B cell (primary cell): ENCODE measurements at regions not wholly inside any gene's neighbourhood (a gene's known extent, or its start where the extent isn't known, plus 50 kb on each side); places are given as distances from the start of the nearest gene placed in this dataset.

Source experiments
- ATAC-seq: fragments of 200-7000 bp; cut with Tn5 transposase; one replicate; pipeline ENCODE4 v1.10.0; 2021; ENCODE audit warnings: low read depth, mild to moderate bottlenecking, moderate number of reproducible peaks, moderate library complexity
- CTCF ChIA-PET: fragments of 350-600 bp; sonication (Branson Sonifier 250); formaldehyde crosslinking; loops from one replicate; lab custom pipeline; 2021; ENCODE audit warnings: antibody characterized with exemption, inconsistent platforms; lab: Charles Lee
- POLR2A ChIA-PET: fragments of 350-600 bp; sonication (Branson Sonifier 250); formaldehyde crosslinking; loops from one replicate; lab custom pipeline; 2021; ENCODE audit warnings: antibody characterized with exemption; lab: Charles Lee
- DNase-seq: peaks from one replicate; pipeline ENCODE4 v3.0.0; 2013
- H2AFZ ChIP-seq: 2 replicates; pipeline ENCODE4 v1.6.1; 2012; ENCODE audit warnings: mild to moderate bottlenecking, low read depth, low read length; ENCODE audit not compliant: insufficient read depth, poor library complexity, severe bottlenecking
- H3K27ac ChIP-seq, 2 donors: 1 replicate in 1 of 2; 2 replicates in 1 of 2; pipeline ENCODE4 v1.5.1; 2012 to 2013; ENCODE audit warnings: low read length in 2 of 2, mild to moderate bottlenecking in 2 of 2, moderate library complexity in 1 of 2
- H3K27me3 ChIP-seq, 4 experiments: fragments of 200-600 bp in 1 of 4; sonication (generic) in 1 of 4; replicated peaks in 1 of 4; 1 replicate in 2 of 4; 2 replicates in 2 of 4; pipeline versions ENCODE4 v1.6.1 to v1.7.0; 2013 to 2016; ENCODE audit warnings: low read length in 3 of 4, mild to moderate bottlenecking in 2 of 4, mixed read lengths in 1 of 4, moderate library complexity in 1 of 4; ENCODE audit not compliant: insufficient read depth in 4 of 4, control insufficient read depth in 3 of 4; ENCODE audit errors: control extremely low read depth in 1 of 4
- H3K36me3 ChIP-seq, 2 experiments: replicated peaks in 1 of 2; 1 replicate in 1 of 2; 2 replicates in 1 of 2; pipeline versions ENCODE4 v1.6.1 to v1.7.1; 2013; ENCODE audit warnings: low read length in 1 of 2; ENCODE audit not compliant: insufficient read depth in 2 of 2, control insufficient read depth in 1 of 2; ENCODE audit errors: control extremely low read depth in 1 of 2, extremely low read depth in 1 of 2
- H3K4me1 ChIP-seq, 2 donors: fragments of 200-600 bp in 1 of 2; sonication (generic) in 1 of 2; 1 replicate in 1 of 2; 2 replicates in 1 of 2; pipeline versions ENCODE4 v1.5.1 to v1.6.1; 2013 to 2017; ENCODE audit warnings: low read length in 2 of 2; ENCODE audit not compliant: control insufficient read depth in 2 of 2, insufficient read depth in 2 of 2
- H3K4me2 ChIP-seq: replicated peaks from 2 replicates; pipeline ENCODE3; 2012; ENCODE audit warnings: mild to moderate bottlenecking, low read depth, low read length; ENCODE audit not compliant: poor library complexity, severe bottlenecking
- H3K4me3 ChIP-seq, 5 experiments: fragments of 200-600 bp in 1 of 5; sonication (generic) in 1 of 5; 1 replicate in 3 of 5; 2 replicates in 2 of 5; pipeline versions ENCODE4 v1.5.1 to v1.7.0; 2011 to 2016; ENCODE audit warnings: low read length in 4 of 5, mild to moderate bottlenecking in 4 of 5, low read depth in 2 of 5, control low read depth in 1 of 5, moderate library complexity in 1 of 5; ENCODE audit not compliant: insufficient read depth in 1 of 5; ENCODE audit errors: control extremely low read depth in 1 of 5, extremely low read depth in 1 of 5
- H3K79me2 ChIP-seq: fragments of 200-600 bp; sonication (generic); one replicate; pipeline ENCODE4 v1.6.0; 2016; ENCODE audit warnings: low read length; ENCODE audit not compliant: control insufficient read depth, insufficient read depth
- H3K9ac ChIP-seq: fragments of 200-600 bp; sonication (generic); 2 replicates; pipeline ENCODE4 v1.6.1; 2017; ENCODE audit warnings: mild to moderate bottlenecking, low read length, moderate library complexity
- H3K9me3 ChIP-seq, 3 donors: one replicate each; pipeline versions ENCODE4 v1.6.1 to v1.7.1; 2013; ENCODE audit warnings: low read length in 2 of 3; ENCODE audit not compliant: control insufficient read depth in 2 of 3, insufficient read depth in 1 of 3; ENCODE audit errors: control extremely low read depth in 1 of 3
- H4K20me1 ChIP-seq: 2 replicates; pipeline ENCODE4 v1.6.0; 2012; ENCODE audit warnings: mild to moderate bottlenecking, low read length; ENCODE audit not compliant: insufficient read depth, control insufficient read depth, poor library complexity, severe bottlenecking
- H3K27ac Mint-ChIP-seq: one replicate; pipeline ENCODE4 v1.8.0; 2021; ENCODE audit warnings: mixed read lengths
- H3K27me3 Mint-ChIP-seq: one replicate; pipeline ENCODE4 v1.8.0; 2021; ENCODE audit warnings: mixed read lengths
- H3K4me1 Mint-ChIP-seq: one replicate; pipeline ENCODE4 v1.8.0; 2021; ENCODE audit warnings: mixed read lengths
- H3K4me3 Mint-ChIP-seq: one replicate; pipeline ENCODE4 v1.8.0; 2021; ENCODE audit warnings: mixed read lengths
- H3K9me3 Mint-ChIP-seq: one replicate; pipeline ENCODE4 v1.8.0; 2022; ENCODE audit warnings: mixed read lengths; ENCODE audit not compliant: insufficient read depth
- CTCF ChIP-seq: fragments of 200-600 bp; IDR thresholded peaks from one replicate; pipeline ENCODE4 v1.8.0; 2022; ENCODE audit warnings: antibody characterized with exemption, mild to moderate bottlenecking
- EZH2 ChIP-seq: IDR thresholded peaks from 2 replicates; pipeline ENCODE4 v1.6.1; 2012; ENCODE audit warnings: borderline replicate concordance, low read depth, mild to moderate bottlenecking, moderate library complexity, low read length; ENCODE audit not compliant: insufficient read depth, poor library complexity, severe bottlenecking
- WGBS: methylation state at CpG from one replicate; pipeline ENCODE4 v1.1.5; 2013; ENCODE audit warnings: missing lambda C conversion rate; ENCODE audit not compliant: insufficient coverage; 5-methylcytosine and 5-hydroxymethylcytosine counted together
- intact Hi-C: fragments of 100-400 bp; cut with micrococcal nuclease; formaldehyde crosslinking; loops from one replicate; pipeline ENCODE4 v1.10.0; 2022

- H3K27ac Mint-ChIP-seq: no peak overlapping the region
- ATAC-seq: no peak
- Histone ChIP-seq H3K9ac (no peak overlapping the region), H4K20me1 (no peaks in the 10 kb centered on the region), H3K27ac (no peak overlapping the region), H3K36me3 (no peaks in the 10 kb centered on the region), H3K27me3 (no peaks in the 10 kb centered on the region), H3K4me1 (no peaks in the 10 kb centered on the region), H3K9me3 (peaks cover 0 to 2% (median 0%) of the 10 kb centered on the region in 3 donors), H3K79me2 (no peaks in the 10 kb centered on the region), H3K4me3 (no peak overlapping the region), H3K4me2 (no peak overlapping the region), H2AFZ (no peak overlapping the region)
- POLR2A ChIA-PET: no interaction called here
- H3K4me3 Mint-ChIP-seq: no peak overlapping the region
- no peak for DNase-seq
- TF ChIP-seq EZH2: no peak
- TF ChIP-seq CTCF: no peak
- WGBS: no CpG with 5 or more reads among the region's 4 CpGs
- intact Hi-C loops: no loop called here
- no peaks in the 10 kb centered on the region for H3K4me1 Mint-ChIP-seq
- H3K27me3 Mint-ChIP-seq: no peaks in the 10 kb centered on the region
- CTCF ChIA-PET: interaction anchor here (0.7 kb wide), 1 partner anchor 745 kb away, joined by 3 read pairs; no protein-coding TSS in a partner anchor
- no peaks in the 10 kb centered on the region for H3K9me3 Mint-ChIP-seq
These were observed 373.6 kb downstream of the PBX1 start for GRCh38 chr1:164932580-164932979.

- no peaks in the 10 kb centered on the region for H3K4me1 Mint-ChIP-seq
- no peak overlapping the region for H3K4me3 Mint-ChIP-seq
- Histone ChIP-seq H3K27me3 (no peaks in the 10 kb centered on the region), H4K20me1 (no peaks in the 10 kb centered on the region), H3K36me3 (no peaks in the 10 kb centered on the region), H3K79me2 (no peaks in the 10 kb centered on the region), H3K4me3 (no peak overlapping the region), H3K9me3 (peaks cover 0 to 2% (median 0%) of the 10 kb centered on the region in 3 donors), H3K27ac (no peak overlapping the region), H3K9ac (no peak overlapping the region), H2AFZ (no peak overlapping the region), H3K4me1 (no peaks in the 10 kb centered on the region), H3K4me2 (no peak overlapping the region)
- intact Hi-C loops: no loop called here
- DNase-seq (no peak), ATAC-seq (no peak)
- no peak overlapping the region for H3K27ac Mint-ChIP-seq
- no peaks in the 10 kb centered on the region for H3K27me3 Mint-ChIP-seq
- WGBS: no CpG with 5 or more reads among the region's 1 CpG
- ChIA-PET CTCF (no interaction called here), POLR2A (no interaction called here)
- H3K9me3 Mint-ChIP-seq: no peaks in the 10 kb centered on the region
- TF ChIP-seq CTCF (no peak), EZH2 (no peak)
These were observed 371.8 kb downstream of the PBX1 start for GRCh38 chr1:164930833-164931232.
